ENCODE measurements at regions not wholly inside any gene's neighbourhood (a gene's known extent, or its start where the extent isn't known, plus 50 kb on each side); places are given as distances from the start of the nearest gene placed in this dataset.

DNA sequence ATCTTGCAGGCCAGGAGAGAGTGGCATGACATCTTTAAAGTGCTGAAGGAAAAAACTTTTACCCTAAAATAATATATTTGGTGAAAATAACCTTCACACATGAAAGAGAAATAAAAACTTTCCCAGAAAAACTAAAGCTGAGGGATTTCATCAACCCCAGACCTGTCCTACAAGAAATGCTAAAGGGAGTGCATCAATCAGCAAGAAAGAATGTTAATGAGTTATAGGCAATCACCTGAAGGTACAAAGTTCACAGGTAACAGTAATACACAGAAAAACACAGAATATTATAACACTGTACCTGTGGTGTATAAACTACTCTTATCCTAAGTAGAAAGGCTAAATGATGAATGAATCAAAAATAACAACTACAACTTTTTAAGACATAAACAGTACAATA, 249.2 kb upstream of the PKN2 start:
- intact Hi-C loops (cut with DNase I, micrococcal nuclease) = no loop called here
- ATAC-seq = no peak
- DNase-seq = no peak

GRCh38 chr1:88441022-88441421, 243.1 kb upstream of the PKN2 start:
- ATAC-seq (no peak), DNase-seq (no peak)
- intact Hi-C loops (cut with DNase I, micrococcal nuclease) = no loop called here

DNA sequence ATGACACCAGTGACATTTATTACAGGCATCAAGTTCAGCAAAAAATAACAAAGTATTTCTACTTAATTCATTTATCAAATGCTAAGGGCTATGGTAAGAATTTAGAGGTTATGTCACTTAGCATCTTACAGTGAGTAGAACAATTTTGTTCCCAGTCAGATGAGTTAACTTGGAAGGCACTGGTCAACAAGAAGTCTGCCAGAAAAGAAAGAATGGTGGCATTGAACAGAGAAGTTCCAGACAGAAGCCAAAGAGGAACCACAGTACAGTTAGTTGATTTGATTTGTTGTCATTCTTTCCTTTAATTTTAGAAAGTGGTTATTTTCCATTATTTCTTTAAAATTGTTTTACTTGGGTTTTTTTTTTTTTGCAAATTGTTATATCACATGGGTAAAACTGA, 232.2 kb upstream of the PKN2 start:
- intact Hi-C loops (cut with DNase I, micrococcal nuclease) = no loop called here
- ATAC-seq (no peak), DNase-seq (no peak)

DNA sequence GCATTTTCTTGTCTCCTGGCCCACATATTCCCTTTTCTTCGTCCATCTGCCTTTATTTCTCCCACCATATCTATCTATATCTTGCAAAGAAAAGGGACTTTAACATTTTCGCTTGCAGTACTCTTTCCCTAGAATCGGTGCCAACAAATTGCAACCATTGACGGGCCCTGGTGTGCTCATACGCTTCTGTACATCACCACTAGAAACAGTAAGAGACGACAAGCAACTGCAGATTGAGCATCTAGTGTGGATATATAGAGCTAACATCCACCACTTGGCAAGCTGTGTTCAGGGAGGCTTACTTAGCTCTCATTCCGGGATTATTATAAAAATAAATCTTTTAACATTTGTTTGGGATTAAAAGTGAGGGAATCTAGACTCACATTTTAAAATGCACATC, 230.8 kb upstream of the PKN2 start:
- intact Hi-C loops (cut with DNase I, micrococcal nuclease) = no loop called here
- ATAC-seq = no peak

GRCh38 chr1:88454781-88455180, 229.3 kb upstream of the PKN2 start:
- intact Hi-C loops (cut with DNase I, micrococcal nuclease) = no loop called here
- DNase-seq (no peak), ATAC-seq (no peak)

More for the DNA sequence above, 230.8 kb upstream of the PKN2 start:
- DNase-seq = no peak

GRCh38 chr1:88455621-88456256, 228.3 kb upstream of the PKN2 start:
- DNase-seq = no peak
- ATAC-seq = no peak
- intact Hi-C loops (cut with DNase I, micrococcal nuclease) = no loop called here

DNA sequence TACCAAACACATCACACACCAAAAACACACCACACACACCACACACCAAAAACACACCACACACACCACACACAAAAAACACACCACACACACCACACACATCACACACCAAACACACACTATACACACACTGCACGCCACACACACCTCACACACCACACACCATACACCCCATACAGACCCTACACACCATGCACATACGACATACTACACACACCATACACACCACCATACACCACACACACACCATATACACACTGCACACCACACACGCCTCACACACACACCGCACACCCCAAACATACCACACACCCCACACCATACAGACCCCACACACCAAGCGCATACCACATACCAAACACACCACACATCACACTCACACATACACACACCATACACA, 226.9 kb upstream of the PKN2 start:
- intact Hi-C loops (cut with DNase I, micrococcal nuclease) = no loop called here
- ATAC-seq = no peak

GRCh38 chr1:88461007-88461406, 223.1 kb upstream of the PKN2 start:
- DNase-seq (no peak), ATAC-seq (no peak)
- intact Hi-C loops (cut with DNase I, micrococcal nuclease) = no loop called here

More for the DNA sequence above, 226.9 kb upstream of the PKN2 start:
- no peak for DNase-seq

DNA sequence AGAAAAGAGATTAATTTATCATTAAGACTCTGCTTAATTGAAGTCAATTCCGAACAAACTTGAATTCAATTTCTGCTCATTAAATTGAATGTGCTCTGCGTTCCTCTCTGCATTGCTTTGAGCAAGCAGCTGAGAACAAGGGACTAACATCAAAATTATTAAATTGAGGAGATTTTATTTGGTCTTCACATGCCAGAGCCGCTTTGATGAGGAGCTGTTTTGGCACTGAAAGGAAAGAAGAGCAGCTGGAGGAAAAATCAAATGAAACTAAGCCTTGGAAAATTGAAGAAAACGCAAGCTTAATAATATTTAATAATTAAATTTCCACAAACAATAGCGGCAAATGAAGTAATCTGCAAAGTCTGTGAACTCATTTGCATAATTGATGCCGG, 222.0 kb upstream of the PKN2 start:
- intact Hi-C loops (cut with DNase I, micrococcal nuclease) = no loop called here
- DNase-seq (no peak), ATAC-seq (no peak)

DNA sequence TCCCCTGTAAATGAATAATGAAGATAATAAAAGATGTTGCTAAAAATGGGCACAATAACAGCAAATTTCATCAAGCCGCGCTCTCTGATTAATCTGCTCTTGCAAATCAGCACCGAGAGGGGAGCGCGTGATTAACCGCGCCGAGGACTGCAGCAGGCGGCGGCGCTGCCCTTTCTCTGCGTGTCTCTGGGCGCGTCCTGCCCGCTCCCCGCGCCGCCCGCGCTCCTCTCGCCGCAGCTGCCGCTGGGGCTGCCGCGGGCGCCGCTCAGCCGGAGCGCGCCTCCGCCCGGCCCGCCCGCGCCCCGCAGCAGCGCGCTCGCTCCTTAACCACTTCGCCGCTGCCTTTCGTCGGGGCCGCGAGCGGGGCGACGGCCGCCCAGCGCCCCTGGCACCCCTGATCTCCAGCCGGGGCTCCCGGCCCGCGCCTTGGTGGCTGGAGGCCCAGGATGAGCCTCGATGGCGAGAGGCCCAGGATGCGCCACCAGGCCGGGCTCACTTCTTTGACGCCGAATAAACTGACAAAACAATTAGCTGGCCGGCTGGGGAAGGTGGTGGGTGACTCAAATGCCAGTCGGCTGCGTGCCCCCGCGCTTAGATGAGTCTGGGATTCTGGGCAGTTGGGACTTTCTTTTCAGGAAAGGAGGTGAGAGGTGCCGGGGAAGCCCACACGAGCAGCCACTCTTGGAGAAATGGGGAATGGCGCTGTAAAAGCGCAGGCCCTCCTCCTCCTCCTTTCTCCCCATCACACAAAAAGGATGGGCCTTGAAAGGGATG, 221.4 kb upstream of the PKN2 start:
- intact Hi-C loops (cut with DNase I, micrococcal nuclease) = no loop called here
- peak; percentile 35 for ATAC-seq
- DNase-seq = peak in 1 of 2 donors; percentile 9

GRCh38 chr1:88463401-88463985, 220.6 kb upstream of the PKN2 start:
- no peak for DNase-seq
- intact Hi-C loops (cut with DNase I, micrococcal nuclease) = no loop called here
- ATAC-seq = no peak

DNA sequence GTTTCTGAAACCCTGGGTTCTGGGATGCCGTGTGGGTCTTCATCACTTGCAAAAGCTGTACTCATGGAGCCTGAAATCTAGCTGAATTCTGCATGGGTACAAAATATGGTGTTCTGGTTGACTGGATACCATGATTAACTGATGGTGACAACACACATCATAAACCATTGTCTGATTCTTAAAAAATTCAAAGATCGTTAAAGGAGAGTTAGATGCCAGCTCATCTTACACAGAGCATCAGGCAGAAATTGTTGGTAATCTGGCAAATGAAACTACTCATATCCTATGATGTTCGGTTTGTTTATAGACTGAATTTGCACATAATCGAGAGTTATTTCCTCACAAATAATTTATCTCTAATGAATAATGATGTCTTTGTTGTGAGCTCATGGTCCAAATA, 218.1 kb upstream of the PKN2 start:
- DNase-seq (no peak), ATAC-seq (no peak)
- intact Hi-C loops (cut with DNase I, micrococcal nuclease) = no loop called here

- DNase-seq (no peak), ATAC-seq (no peak)
- intact Hi-C loops (cut with DNase I, micrococcal nuclease) = no loop called here
These were observed 217.0 kb upstream of the PKN2 start for GRCh38 chr1:88466899-88467580.

DNA sequence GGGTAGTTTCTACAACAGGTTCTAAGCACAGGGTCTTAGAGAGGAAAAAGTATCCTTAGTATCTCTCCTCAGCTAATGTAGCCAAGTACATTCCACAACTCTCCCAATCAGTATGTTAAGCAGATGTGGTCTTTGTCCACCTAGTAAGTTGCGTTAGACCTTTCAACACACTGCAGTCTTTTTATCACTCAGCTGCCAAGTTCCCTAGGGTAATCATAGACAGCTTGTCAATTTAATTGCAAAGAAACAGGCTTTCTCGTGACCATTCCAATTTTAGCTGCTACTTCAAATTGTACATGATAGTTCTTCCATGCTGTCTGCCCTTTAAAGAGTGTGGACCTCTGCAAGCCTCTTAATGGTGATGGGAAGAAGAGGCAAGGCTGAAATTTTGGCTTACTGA, 211.8 kb upstream of the PKN2 start:
- intact Hi-C loops (cut with DNase I, micrococcal nuclease) = no loop called here
- DNase-seq = no peak
- no peak for ATAC-seq

DNA sequence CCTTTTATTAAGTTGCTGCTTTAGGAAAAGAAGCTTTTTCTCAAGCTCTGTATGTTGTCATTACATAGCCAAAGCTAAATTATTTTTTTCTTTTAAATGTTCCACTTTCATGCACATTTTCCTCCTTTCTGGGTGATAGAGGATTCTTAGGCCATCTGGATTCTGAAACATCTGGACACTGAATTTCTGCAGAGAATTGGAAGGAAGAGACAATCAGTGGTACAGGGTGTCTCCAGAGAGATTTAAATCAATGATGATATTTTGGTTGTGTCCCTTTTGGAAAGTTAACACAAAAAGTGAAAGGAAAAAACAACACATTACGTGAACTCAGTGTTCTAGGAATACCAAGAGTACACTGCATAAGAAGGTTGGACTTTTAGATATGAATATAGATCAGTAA, 211.4 kb upstream of the PKN2 start:
- no peak for ATAC-seq
- DNase-seq = no peak
- intact Hi-C loops (cut with DNase I, micrococcal nuclease) = no loop called here

DNA sequence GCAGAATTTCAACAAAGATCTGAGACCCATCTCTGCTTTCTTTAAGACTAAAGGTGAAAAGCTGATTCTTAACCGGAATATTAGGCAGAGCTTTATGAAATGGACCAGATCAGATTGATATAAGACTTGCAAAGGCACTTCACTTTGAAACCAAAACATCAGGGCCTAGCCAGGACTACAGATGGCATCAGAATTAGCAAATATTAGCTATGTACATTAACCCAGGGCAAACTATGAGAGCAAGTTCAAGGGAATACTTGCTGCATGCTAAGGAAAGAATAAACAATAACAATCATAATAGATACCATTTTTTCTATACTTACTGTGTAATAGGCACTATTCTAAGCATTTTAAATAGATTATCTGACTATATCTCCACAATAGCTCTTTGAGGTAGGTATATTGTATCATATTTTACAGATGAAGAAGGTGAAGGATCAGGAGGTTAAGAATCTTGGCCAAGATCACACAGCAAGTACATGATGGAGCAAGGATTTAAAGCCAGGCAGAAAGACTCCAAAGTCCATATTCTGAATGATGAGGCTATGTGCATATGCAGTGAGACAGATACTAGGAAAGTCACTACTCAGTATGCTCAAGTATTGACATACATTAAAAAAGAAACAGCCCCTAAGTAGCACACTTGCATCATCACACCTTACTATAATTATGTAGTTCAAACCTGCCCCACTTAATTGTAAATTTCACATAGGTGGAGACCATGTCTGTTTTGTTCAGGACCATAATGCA, 209.3 kb upstream of the PKN2 start:
- DNase-seq (no peak), ATAC-seq (no peak)
- intact Hi-C loops (cut with DNase I, micrococcal nuclease) = no loop called here

- no peak for DNase-seq
- intact Hi-C loops (cut with DNase I, micrococcal nuclease) = no loop called here
- ATAC-seq = no peak
These were observed 199.2 kb upstream of the PKN2 start for GRCh38 chr1:88484881-88485280.

DNA sequence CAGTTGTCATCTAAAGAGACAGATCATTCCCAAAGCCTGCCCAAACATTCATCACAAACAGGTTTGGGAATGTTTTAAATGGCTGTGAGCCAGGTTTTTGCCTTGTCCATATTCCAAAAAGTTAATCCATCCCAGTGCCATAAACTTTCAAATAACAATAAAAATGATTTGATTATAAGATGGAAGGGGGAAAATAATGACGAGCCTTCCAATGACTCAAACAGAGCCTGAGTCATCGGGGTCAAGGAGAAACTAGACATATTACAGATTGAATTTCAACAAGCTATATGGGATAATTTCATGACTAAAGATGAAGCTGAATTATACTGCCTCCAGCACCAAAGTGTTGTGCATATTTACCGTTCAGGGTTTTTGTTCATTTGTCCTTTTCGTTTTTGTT, 195.8 kb upstream of the PKN2 start:
- intact Hi-C loops (cut with DNase I, micrococcal nuclease) = no loop called here
- DNase-seq (no peak), ATAC-seq (no peak)

- no peak for ATAC-seq
- intact Hi-C loops (cut with DNase I, micrococcal nuclease) = no loop called here
- DNase-seq = no peak
These were observed 193.4 kb upstream of the PKN2 start for GRCh38 chr1:88490676-88491075.
